Endodermal cell (in vitro differentiated cells): ENCODE measurements at regions not wholly inside any gene's neighbourhood (a gene's known extent, or its start where the extent isn't known, plus 50 kb on each side); places are given as distances from the start of the nearest gene placed in this dataset.
"Not testable (repeated sequence)": the region's sequence is repeated elsewhere in the genome, so short reads cannot be mapped to it uniquely, and the experiment has no call there.

ENCODE experiments used
- DNase-seq: peaks from one replicate; pipeline ENCODE4 v3.0.0-alpha.2; 2017
- H3K27ac ChIP-seq: 2 replicates; pipeline ENCODE4 v1.5.1; 2013; ENCODE audit warnings: mild to moderate bottlenecking, low read depth, low read length, moderate library complexity
- H3K27me3 ChIP-seq: 2 replicates; pipeline ENCODE4 v1.6.1; 2013; ENCODE audit warnings: mild to moderate bottlenecking, low read length, moderate library complexity; ENCODE audit not compliant: insufficient read depth, control insufficient read depth, poor library complexity, severe bottlenecking
- H3K36me3 ChIP-seq: 2 replicates; pipeline ENCODE4 v1.7.0; 2013; ENCODE audit warnings: mild to moderate bottlenecking, low read length, moderate library complexity; ENCODE audit not compliant: control insufficient read depth, insufficient read depth
- H3K4me1 ChIP-seq: one replicate; pipeline ENCODE4 v1.7.0; 2013; ENCODE audit warnings: low read length; ENCODE audit not compliant: control insufficient read depth, insufficient read depth
- H3K4me3 ChIP-seq: 2 replicates; pipeline ENCODE4 v1.5.1; 2013; ENCODE audit warnings: mild to moderate bottlenecking, low read length, moderate library complexity
- H3K9ac ChIP-seq: 2 replicates; pipeline ENCODE4 v1.6.1; 2013; ENCODE audit warnings: mild to moderate bottlenecking, low read length, moderate library complexity; ENCODE audit not compliant: poor library complexity, severe bottlenecking; ENCODE audit errors: extremely low read depth
- H3K9me3 ChIP-seq: 2 replicates; pipeline ENCODE4 v1.6.1; 2013; ENCODE audit warnings: mild to moderate bottlenecking, low read length, moderate library complexity; ENCODE audit not compliant: control insufficient read depth
- H3K27ac Mint-ChIP-seq: 2 replicates; pipeline ENCODE4 v1.8.0; 2020; ENCODE audit warnings: mixed read lengths
- H3K27me3 Mint-ChIP-seq: 2 replicates; pipeline ENCODE4 v1.8.0; 2021; ENCODE audit warnings: mild to moderate bottlenecking, mixed read lengths; ENCODE audit not compliant: insufficient read depth
- H3K36me3 Mint-ChIP-seq: 2 replicates; pipeline ENCODE4 v1.8.0; 2020; ENCODE audit warnings: low read depth, mixed read lengths
- H3K4me1 Mint-ChIP-seq: 2 replicates; pipeline ENCODE4 v1.8.0; 2020; ENCODE audit warnings: mixed read lengths
- H3K4me3 Mint-ChIP-seq: 2 replicates; pipeline ENCODE4 v1.8.0; 2020; ENCODE audit warnings: mild to moderate bottlenecking, moderate library complexity, mixed read lengths
- H3K9me3 Mint-ChIP-seq: 2 replicates; pipeline ENCODE4 v1.8.0; 2020; ENCODE audit warnings: mild to moderate bottlenecking, mixed read lengths
- WGBS, 2 experiments: methylation state at CpG; one replicate each; pipeline versions ENCODE4 v1.1.5 to v1.1.7; 2013; ENCODE audit warnings: missing lambda C conversion rate in 2 of 2, mixed read lengths in 1 of 2; ENCODE audit not compliant: insufficient coverage in 1 of 2, insufficient read length in 1 of 2; 5-methylcytosine and 5-hydroxymethylcytosine counted together
- TF ChIP-seq, protein P1 (sequence below): fragments of 200-600 bp; sonication (generic); conservative IDR thresholded peaks from 2 replicates; pipeline ENCODE4 v1.5.0; 2021; ENCODE audit warnings: antibody characterized with exemption, mild to moderate bottlenecking

- Histone ChIP-seq H3K9me3 (no peaks in the 10 kb centered on the region), H3K36me3 (no peaks in the 10 kb centered on the region), H3K27me3 (no peaks in the 10 kb centered on the region), H3K9ac (no peak overlapping the region), H3K4me3 (no peak overlapping the region), H3K4me1 (no peaks in the 10 kb centered on the region), H3K27ac (peak overlapping the region; percentile 66)
- Mint-ChIP-seq H3K27ac (peak overlapping the region; percentile 36), H3K36me3 (no peaks in the 10 kb centered on the region), H3K4me1 (no peaks in the 10 kb centered on the region), H3K4me3 (no peak overlapping the region), H3K9me3 (no peaks in the 10 kb centered on the region), H3K27me3 (no peaks in the 10 kb centered on the region)
- TF ChIP-seq, protein P1, sequence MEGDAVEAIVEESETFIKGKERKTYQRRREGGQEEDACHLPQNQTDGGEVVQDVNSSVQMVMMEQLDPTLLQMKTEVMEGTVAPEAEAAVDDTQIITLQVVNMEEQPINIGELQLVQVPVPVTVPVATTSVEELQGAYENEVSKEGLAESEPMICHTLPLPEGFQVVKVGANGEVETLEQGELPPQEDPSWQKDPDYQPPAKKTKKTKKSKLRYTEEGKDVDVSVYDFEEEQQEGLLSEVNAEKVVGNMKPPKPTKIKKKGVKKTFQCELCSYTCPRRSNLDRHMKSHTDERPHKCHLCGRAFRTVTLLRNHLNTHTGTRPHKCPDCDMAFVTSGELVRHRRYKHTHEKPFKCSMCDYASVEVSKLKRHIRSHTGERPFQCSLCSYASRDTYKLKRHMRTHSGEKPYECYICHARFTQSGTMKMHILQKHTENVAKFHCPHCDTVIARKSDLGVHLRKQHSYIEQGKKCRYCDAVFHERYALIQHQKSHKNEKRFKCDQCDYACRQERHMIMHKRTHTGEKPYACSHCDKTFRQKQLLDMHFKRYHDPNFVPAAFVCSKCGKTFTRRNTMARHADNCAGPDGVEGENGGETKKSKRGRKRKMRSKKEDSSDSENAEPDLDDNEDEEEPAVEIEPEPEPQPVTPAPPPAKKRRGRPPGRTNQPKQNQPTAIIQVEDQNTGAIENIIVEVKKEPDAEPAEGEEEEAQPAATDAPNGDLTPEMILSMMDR = no peak
- 77 to 93% methylated on average over 2 to 6 of the region's 6 CpGs for WGBS, 2 experiments
- no peak for DNase-seq
Measured at GRCh38 chr6:112443179-112444065, 96.3 kb downstream of the RFPL4B start.

- not testable (repeated sequence) for H3K27me3 Mint-ChIP-seq, H3K36me3 ChIP-seq, H3K4me1 Mint-ChIP-seq, H3K27ac Mint-ChIP-seq, H3K9me3 ChIP-seq, H3K4me3 Mint-ChIP-seq, H3K4me3 ChIP-seq, DNase-seq, H3K36me3 Mint-ChIP-seq, H3K27me3 ChIP-seq, H3K9ac ChIP-seq, H3K4me1 ChIP-seq, H3K9me3 Mint-ChIP-seq, H3K27ac ChIP-seq
- 86% methylated on average over 3 of the region's 3 CpGs; no CpG with 5 or more reads in 1 of the 2 experiments for WGBS, 2 experiments
Measured at GRCh38 chr6:112448786-112449185, 101.7 kb downstream of the RFPL4B start.

DNA sequence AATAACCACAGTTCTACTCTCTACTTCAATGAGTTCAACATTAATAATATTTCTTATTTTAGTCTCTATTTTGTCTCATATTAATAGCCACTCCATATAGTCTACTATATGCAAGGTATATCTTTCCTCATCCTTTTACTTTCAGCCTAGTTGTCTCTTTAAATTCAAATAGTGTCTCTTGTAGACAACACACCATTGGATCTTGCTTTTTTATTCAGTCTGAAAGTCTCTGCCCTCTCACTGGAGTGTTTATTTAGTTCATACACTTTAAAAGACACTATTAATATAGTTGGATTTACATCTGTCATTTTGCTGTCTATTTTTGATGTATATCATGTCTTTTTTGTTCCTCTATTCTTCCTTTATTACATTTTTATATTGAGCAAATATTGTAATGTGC, 103.5 kb downstream of the RFPL4B start:
- Histone ChIP-seq H3K4me3 (no peak overlapping the region), H3K36me3 (no peaks in the 10 kb centered on the region), H3K9me3 (no peaks in the 10 kb centered on the region), H3K4me1 (no peaks in the 10 kb centered on the region), H3K27ac (no peak overlapping the region), H3K27me3 (no peaks in the 10 kb centered on the region), H3K9ac (no peak overlapping the region)
- no peak overlapping the region for H3K4me3 Mint-ChIP-seq
- TF ChIP-seq, protein P1 = no peak
- H3K9me3 Mint-ChIP-seq = peaks cover 6% of the 10 kb centered on the region
- H3K27ac Mint-ChIP-seq = no peak overlapping the region
- H3K36me3 Mint-ChIP-seq = no peaks in the 10 kb centered on the region
- DNase-seq = no peak
- H3K27me3 Mint-ChIP-seq = no peaks in the 10 kb centered on the region
- H3K4me1 Mint-ChIP-seq = no peaks in the 10 kb centered on the region

GRCh38 chr6:112457886-112458285, 110.8 kb downstream of the RFPL4B start:
- Mint-ChIP-seq H3K9me3 (no peaks in the 10 kb centered on the region), H3K36me3 (no peaks in the 10 kb centered on the region), H3K27ac (no peak overlapping the region), H3K27me3 (no peaks in the 10 kb centered on the region), H3K4me3 (no peak overlapping the region), H3K4me1 (no peaks in the 10 kb centered on the region)
- Histone ChIP-seq H3K4me3 (no peak overlapping the region), H3K27ac (no peak overlapping the region), H3K9me3 (no peaks in the 10 kb centered on the region), H3K9ac (no peak overlapping the region), H3K4me1 (no peaks in the 10 kb centered on the region), H3K36me3 (no peaks in the 10 kb centered on the region), H3K27me3 (no peaks in the 10 kb centered on the region)
- TF ChIP-seq, protein P1 = no peak
- DNase-seq = no peak
- WGBS, 2 experiments = 88 to 100% methylated on average over 1 of the region's 1 CpG
